Cardiac septum (tissue), 1 donor: ENCODE measurements at regions not wholly inside any gene's neighbourhood (a gene's known extent, or its start where the extent isn't known, plus 50 kb on each side); places are given as distances from the start of the nearest gene placed in this dataset.

Source experiments
- DNase-seq: peaks from one replicate; pipeline ENCODE4 v3.0.0-alpha.2; 2020; ENCODE audit warnings: low spot score
- intact Hi-C: fragments of 100-400 bp; cut with DNase I; formaldehyde crosslinking; loops from one replicate; pipeline ENCODE4 v1.14.0; 2022
- donor health status: DM: no; HTN: no; CAD: no.

GRCh38 chr6:163840880-163841279 lies 426.4 kb downstream of the QKI start:
- intact Hi-C loops, result no loop called here
- no peak for DNase-seq

DNA sequence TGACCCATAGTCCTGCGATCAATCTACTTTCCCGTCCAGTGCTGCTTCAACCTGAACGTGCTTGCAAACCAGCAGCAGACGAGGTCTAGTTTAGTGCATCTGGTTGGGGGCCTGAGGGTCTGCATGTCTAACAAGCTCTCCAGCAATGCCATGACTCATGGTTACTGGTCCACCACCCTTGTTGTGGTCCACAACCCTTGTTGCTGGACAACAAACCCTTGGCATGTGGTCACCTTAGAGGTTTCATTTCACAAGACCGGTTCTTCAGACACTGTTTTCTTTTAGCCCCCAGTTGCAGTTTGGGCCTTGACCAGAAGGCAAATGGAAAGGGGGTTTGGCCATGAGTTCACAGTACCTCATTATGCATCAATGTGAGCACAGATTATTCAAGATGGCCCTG lies 424.8 kb downstream of the QKI start:
- DNase-seq, result no peak
- intact Hi-C loops, result loop anchor here (5.0 to 10.0 kb wide), 2 partner anchors 97 to 266 kb away; no protein-coding TSS in a partner anchor

DNA sequence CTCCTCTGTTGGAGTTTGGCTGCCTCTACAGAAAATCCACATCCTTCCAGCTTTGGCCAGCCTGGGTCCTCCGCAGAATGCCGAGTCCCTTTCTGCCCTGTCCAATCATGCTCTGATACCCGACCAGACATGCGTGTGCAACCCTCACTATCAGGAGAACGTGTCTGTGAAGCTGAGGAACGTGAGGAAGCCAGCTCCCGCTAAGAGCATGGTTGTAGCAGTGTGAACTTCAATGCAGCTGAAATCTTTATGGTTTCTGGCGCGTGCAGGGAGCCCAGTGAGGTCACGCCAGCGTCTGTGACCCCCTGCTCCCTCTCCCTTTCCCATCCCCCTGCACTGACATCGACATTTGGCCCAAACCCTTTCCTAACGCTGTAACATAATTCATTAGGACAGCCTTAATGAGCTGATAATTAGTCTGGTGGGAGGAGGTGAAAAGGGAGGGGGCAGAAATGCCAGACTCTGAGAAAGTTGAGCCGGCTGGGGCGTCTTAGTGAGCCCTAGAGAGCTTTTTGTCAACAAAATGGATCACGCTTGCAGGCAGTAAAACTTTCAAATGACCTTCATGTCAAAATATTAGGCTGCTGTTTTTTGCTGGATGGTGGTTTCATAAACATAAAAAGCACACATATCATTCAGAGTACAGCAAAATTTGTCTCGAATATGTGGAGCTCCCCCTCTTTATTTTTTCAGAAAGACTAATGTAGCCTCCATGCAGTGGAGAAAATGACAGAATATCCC lies 423.3 kb downstream of the QKI start:
- no peak for DNase-seq
- intact Hi-C loops, result loop anchor here (5.0 to 10.0 kb wide), 2 partner anchors 96 to 267 kb away; no protein-coding TSS in a partner anchor

GRCh38 chr6:163836876-163837690 lies 422.6 kb downstream of the QKI start:
- intact Hi-C loops, result loop anchor here (5.0 to 10.0 kb wide), 2 partner anchors 95 to 268 kb away; no protein-coding TSS in a partner anchor
- DNase-seq, result no peak

- intact Hi-C loops, result loop anchor here (5.0 to 10.0 kb wide), 2 partner anchors 93 to 269 kb away; no protein-coding TSS in a partner anchor
- DNase-seq, result no peak
These were observed 421.1 kb downstream of the QKI start for GRCh38 chr6:163835439-163836171.

DNA sequence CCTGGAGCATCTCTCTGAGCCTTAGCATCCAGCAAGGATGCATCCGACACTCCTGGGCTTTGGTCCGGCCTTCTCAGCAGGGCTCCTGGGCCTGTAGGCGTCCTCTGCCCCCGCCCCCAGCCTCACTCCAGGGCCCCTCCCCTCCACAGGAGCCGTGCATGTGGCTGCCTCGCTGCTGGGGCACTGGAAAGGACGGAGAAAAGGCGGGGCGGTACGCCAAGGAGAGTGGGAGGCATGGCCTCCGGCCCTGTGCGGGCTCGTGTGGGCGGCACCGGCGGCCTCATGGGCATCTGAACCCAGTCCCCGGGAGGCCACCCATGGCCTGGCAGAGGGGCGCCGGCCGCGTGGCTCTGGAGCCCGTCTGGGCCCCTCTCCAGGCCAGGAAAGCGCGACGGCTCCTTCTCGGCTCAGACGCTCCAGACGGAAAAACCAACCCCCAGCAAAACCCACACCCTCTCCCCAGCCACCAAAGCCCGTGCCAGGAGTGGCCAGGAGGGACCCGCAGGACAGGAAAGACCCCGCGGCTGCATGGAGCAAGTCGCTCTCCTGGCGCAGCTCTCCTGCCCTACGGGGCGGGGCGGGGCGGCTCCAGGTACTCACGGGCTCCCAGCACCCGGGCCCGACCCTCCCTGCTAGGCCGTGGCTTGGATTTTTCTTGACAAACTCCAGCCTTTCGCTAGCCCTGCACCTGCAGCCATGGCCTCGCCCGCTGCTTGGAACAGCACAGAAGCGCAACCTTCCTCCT lies 419.9 kb downstream of the QKI start:
- DNase-seq, result no peak
- intact Hi-C loops, result loop anchor here (10.0 kb wide), 1 partner anchor 270 kb away; no protein-coding TSS in a partner anchor

DNA sequence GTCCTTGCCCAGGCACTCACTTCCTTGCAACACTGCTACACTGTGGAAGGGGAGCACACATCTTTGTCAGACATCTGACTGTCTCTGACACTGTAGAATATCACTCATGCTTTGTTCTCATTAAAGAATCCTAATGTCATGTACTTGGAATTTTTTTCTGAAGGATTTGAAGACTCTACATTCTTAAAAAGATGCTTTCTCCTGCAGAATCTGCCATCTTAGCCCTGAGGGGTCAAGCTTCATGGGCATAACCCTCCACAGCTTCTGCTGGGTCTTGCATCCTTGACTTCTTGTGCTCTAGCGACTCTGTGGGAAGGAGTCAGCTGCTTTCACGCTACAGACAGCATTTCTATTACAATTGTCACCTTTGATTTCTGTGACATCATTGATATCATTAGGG lies 417.2 kb downstream of the QKI start:
- DNase-seq, result no peak
- intact Hi-C loops, result loop anchor here (10.0 kb wide), 1 partner anchor 273 kb away; no protein-coding TSS in a partner anchor

- intact Hi-C loops, result loop anchor here (10.0 kb wide), 1 partner anchor 274 kb away; no protein-coding TSS in a partner anchor
These were observed 416.1 kb downstream of the QKI start for GRCh38 chr6:163830641-163831040.

GRCh38 chr6:163828038-163828795 lies 413.7 kb downstream of the QKI start:
- DNase-seq, result no peak
- intact Hi-C loops, result no loop called here

More at GRCh38 chr6:163830641-163831040, 416.1 kb downstream of the QKI start:
- DNase-seq, result no peak

GRCh38 chr6:163827143-163827542 lies 412.6 kb downstream of the QKI start:
- intact Hi-C loops, result no loop called here
- no peak for DNase-seq

DNA sequence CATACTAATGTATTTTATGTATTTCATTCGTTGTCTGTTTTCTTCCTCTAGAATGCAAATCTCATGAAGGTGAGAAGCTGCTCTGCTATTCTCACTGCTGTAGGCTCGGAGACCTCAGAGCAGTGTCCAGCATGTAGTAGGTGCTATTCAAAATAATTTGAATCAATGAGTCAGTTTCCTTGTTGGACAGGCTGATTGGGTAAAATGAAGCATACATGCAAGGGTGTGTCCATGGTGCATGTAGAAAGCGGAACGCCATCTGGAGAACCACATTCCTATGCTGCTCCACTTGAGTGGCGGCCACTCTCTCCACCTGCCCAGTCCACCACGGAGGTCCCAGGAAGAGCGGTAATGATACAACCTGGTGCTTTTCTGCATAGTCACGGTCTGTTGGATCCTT lies 412.1 kb downstream of the QKI start:
- intact Hi-C loops, result no loop called here
- no peak for DNase-seq

DNA sequence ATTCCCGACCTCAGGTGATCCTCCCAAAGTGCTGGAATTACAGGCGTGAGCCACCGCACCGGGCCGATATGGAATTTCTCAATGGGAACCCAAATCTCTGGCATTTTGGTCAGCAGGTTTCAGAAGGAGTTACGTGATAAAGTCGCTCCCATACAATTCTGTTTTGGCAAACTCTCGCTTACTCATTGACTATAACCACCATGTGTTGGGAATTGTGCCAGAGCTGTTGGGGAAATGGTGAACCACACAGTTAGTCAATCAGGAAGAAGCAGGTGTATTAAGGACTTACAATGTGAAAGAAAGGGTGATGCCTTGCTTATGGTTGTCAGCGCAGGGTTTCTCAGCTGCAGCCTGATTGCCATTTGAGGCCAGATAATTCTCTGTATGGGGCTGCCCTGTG lies 410.5 kb downstream of the QKI start:
- intact Hi-C loops, result no loop called here
- no peak for DNase-seq

GRCh38 chr6:163823577-163823976 lies 409.1 kb downstream of the QKI start:
- intact Hi-C loops, result no loop called here
- no peak for DNase-seq

DNA sequence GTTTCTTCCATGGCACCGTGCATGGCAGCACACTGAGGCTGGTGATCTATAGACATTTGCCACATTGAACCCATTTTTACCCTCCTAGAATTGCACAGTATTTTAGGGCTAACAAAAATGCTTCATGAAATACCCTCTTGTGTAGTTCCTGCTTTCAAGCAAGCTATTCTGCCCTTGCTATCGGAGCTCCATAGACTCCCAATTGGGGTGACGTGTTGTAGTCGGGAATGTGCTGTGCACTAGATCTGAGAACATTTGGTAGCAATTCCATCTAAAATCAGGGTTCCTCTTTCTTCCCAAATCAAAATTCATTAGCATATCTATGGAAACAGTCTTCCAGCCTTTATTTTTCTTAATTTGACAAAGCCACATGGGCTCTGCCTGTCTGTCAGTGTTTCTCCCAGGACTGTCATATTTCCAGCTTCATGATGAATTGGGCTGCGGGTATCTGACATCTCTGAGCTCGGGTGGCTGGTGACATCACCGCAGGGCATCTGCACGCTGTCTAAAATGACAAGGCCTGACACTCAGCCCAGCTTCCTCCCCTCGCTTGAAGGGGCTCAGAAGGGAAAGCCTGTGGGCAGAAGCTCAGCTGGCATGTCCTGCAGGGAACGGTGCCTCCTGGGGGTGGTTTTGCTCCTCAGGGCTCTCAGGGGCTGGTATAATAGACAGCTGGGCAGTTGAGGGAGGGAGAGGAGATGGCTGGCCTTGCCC lies 406.4 kb downstream of the QKI start:
- no peak for DNase-seq
- intact Hi-C loops, result no loop called here

GRCh38 chr6:163820171-163820570 lies 405.7 kb downstream of the QKI start:
- no peak for DNase-seq
- intact Hi-C loops, result no loop called here

DNA sequence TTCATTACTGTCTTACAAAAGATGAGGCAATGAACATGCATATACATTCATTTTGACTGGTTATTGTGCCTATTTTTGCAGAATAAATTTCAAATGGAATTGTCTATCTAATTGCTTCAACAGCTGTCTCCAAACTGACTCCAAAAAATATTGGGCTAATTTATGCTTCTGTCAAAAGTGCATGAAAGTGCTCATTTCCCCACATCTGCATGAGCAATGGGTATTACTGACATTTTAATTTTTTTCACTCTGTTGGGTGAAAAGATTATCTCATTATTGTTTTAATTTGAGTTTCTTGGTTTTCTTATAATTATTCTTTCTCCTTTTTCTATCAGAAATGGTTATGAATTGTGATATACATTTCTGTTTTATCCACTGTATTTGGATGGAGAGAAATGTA lies 404.2 kb downstream of the QKI start:
- no peak for DNase-seq
- intact Hi-C loops, result no loop called here

- DNase-seq, result no peak
- intact Hi-C loops, result no loop called here
These were observed 401.9 kb downstream of the QKI start for GRCh38 chr6:163816441-163816840.

GRCh38 chr6:163815796-163816195 lies 401.3 kb downstream of the QKI start:
- intact Hi-C loops, result no loop called here
- DNase-seq, result no peak
